HG03354 (cell line): ENCODE measurements at regions not wholly inside any gene's neighbourhood (a gene's known extent, or its start where the extent isn't known, plus 50 kb on each side); places are given as distances from the start of the nearest gene placed in this dataset.
A peak's percentile ranks its signal among the peaks of the same experiment; 100 is the strongest.
"Not testable (repeated sequence)": the region's sequence is repeated elsewhere in the genome, so short reads cannot be mapped to it uniquely, and the experiment has no call there.

Experiments
- ATAC-seq: cut with Tn5 transposase; IDR thresholded peaks from one replicate; pipeline ENCODE4 v1.9.1; 2021; ENCODE audit warnings: mild to moderate bottlenecking; ENCODE audit not compliant: unreplicated experiment, poor library complexity, severe bottlenecking

DNA sequence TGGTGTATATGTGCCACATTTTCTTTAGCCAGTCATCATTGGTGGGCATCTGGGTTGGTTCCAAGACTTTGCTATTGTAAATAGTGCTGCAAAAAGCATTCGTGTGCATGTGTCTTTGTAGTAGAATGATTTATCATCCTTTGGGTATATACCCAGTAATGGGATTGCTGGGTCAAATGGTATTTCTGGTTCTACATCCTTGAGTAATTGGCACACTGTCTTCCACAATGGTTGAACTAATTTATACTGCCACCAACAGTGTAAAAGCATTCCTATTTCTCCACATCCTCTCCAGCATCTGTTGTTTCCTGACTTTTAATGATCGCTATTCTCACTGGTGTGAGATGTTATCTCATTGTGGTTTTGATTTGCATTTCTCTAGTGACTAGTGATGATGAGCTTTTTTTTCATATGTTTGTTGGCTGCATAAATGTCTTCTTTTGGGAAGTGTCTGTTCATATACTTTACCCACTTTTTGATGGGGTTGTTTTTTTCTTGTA lies 264.6 kb upstream of the ETAA1 start:
- not testable (repeated sequence) for ATAC-seq

DNA sequence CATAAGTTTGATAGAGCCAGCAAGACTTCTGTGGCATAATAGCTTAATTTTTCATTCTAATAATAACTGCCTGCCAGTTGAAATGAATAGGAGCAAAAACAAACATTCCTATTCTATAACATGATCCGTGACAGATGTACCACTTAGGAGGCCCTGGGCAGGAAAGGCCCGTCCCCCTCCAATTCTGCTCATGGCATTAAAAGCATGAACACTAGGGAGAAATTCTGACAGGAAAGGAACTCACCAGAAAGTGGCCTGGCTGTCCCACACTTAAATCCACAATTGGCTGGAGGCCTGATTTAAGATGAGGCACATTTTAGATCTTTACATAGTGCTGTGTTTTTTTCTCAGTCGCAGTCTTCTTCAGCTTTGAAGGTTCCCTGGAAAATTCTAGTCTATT lies 261.9 kb upstream of the ETAA1 start:
- ATAC-seq: no peak

DNA sequence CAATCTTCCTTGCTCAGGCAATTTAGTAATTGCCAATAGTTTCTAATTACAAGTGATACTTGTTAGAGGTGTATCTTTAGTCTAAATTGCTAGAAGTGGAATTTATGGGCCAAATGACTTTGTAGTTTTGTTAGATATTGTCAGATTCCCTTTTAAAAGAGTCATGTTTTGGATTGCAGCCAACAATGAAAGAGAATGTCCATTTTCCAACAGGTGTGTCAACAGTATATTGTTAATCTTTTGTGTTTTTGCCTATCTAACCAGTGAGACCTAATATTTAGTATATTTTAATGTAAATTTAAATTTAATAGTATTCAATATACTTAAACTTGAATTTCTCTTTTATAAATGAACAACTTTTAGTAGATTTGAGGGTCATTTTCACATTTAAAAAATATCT lies 259.4 kb upstream of the ETAA1 start:
- no peak for ATAC-seq

DNA sequence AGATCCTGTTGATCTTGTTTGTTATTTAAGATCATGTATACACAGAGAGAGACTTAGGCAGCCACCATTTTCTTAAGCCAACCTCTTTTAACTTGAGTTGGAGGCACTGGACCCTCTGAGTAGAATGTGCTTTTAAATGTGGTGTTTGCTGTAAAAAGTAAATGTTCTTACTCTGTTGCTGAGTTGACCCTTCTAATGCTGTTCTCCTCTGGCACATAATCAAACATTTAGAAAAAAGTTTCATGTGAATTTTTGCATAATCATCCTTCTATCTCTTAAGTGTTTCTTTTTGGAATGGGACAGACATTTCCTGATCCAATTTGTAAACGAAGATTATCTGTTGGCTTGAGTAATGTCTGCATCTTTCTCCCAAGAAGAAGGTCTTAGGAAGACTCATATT lies 255.1 kb upstream of the ETAA1 start:
- no peak for ATAC-seq

DNA sequence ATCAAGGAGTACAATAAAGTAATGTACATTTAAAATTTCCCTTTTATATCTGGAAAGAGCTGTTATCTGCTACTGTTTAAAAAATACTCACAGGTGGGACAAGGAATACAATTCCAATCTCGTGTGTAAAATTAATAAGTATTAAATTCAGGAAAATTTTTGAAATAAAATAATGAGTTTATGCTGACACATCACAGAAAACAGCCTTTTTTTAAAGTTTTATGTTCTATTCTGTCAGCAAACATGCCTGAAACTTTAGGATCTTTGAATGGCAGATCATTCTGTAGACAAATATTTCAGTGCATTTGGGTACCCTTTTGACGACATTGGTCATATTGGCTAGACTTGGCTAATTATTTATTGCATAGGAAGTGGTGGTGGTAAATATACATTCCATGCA lies 254.4 kb upstream of the ETAA1 start:
- no peak for ATAC-seq

DNA sequence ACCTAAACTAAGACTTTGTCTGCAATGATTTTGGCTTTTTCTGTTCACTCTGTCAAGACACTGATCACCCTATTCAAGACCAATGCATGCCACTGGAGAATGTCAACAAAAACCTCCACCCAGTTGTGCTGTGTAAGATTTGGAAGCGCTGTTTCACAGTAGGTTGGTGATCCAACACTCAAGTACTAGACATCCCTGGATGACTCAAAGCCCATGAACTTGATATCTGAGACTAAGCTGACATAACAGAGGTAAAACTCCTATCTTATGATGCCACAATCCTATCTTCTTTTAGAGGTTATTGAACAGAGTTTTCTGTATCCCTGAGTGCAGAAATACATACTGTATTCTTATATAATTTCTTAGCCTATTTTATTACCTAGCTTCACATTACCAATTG lies 251.3 kb upstream of the ETAA1 start:
- ATAC-seq: no peak

DNA sequence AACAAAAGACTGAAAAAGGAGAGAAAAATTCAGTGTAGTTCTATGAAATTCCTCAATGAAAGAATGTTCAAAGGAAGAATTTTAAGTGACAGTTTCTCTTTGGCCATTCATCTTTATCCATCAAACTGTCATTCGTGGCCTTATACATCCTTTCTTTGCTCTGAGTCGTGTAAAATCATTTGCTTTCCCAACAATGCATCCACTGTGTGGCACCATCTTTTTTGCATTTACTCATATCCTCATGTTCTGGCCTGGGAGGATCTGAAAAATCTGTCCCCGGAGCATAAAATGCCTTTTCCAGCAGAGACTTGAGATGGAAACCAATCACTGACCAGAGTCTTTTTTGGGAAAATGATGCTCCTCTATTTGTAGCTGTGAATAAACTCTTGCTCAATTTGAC lies 240.3 kb upstream of the ETAA1 start:
- ATAC-seq: no peak

DNA sequence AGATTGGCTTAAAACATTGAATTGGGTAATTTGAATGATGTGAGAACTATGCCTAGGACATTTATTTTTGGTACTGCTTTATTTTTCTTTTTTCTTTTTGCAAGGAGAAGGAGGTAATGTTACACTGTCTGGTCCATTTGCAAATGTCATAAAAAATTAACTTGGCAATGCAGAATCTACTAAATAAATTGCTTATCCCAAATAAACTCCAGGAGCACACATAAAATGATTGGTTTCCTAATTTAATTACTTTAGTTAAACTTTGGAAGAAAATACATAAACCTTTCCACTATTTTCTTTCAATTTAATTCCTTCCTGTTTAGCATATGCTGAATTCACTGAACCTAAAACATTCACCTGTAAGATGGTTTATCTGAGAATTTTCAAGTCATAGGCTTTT lies 238.4 kb upstream of the ETAA1 start:
- no peak for ATAC-seq

DNA sequence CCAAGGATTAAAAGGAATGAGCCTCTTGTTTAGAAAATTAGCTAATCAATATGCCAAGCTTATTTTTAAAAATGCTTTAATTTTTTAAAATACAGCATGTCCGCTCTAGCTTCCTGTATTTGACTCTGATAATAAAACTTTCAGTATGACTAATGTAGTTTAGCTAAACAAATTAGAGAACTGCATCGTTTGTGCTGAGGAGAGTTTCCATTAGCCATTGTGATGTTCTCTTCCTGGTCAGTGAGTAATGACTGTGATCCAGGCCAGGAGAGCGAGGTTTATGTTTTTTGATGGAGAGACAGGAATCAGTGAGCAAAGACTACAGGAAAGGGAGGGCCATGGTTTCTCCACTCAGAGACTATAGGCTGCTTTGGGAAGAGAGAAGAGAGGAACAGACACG lies 237.2 kb upstream of the ETAA1 start:
- ATAC-seq: peak; percentile 44

DNA sequence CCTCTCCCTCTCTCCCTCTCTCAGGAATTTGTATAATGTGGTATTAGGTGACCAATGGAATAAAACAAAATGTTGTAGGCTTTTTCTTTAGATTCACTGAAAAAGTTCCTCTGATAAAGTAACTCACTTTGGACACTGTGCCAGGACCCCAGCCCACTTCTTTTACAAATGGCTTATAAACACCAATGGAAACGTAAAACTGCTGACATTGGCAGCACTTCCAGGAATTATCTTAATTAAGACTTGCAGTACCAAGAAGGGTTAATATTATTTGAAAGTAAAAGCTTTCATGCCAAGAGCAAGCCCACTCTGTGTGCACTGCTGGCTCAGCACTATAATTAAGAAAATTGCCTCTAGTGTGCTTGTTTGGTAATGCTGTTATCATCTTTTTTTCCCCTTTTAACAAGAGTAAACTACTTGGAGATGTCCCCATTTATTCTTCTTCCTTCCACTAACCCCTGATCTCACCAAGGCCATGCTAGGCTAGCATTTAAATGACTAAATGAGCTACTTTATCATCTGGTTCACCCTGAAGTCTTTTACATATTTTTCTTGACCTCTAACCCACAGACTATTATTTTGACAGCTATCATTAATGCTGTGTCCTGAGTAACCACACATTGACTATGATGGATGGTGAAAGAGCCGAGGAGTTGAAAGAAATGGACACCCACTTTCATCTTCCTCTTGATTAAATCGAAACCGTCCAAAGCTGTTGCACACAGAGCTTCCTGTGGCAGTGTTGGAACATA lies 232.2 kb upstream of the ETAA1 start:
- ATAC-seq: no peak

DNA sequence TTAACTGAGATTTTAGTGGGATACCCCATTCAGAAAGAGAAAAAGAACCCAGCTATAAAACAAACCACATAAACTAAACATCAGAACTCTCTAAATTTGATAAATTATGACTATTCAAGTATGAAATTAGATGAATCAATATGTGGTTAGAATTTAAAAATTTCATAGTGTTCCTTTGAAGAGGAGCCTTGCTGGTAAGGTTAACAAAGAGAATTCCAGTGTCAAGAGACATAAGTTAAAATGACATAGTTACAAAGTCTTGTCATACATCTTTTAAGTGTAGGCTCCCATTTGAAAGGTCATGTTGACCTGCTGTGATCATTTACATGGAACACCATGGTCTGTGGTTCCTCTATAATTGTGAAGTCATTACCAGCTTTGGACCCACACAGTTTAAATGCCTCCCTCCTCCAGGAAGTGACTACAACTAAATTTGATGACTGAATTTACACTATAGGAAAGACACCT lies 231.6 kb upstream of the ETAA1 start:
- ATAC-seq: no peak

DNA sequence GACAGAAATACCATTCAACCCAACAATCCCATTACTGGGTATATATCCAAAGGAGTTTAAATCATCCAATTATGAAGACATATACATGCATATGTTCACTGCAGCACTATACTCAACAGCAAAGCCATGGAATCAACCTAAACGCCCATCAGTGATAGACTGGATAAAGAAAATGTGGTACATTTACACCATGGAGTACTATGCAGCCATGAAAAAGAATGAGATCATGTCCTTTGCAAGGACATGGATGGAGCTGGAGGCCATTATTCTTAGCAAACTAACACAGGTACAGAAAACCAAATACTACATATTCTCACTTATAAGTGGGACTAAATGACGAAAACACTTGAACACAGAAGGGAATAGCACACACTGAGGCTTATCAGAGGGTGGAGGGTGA lies 230.6 kb upstream of the ETAA1 start:
- ATAC-seq: not testable (repeated sequence)

DNA sequence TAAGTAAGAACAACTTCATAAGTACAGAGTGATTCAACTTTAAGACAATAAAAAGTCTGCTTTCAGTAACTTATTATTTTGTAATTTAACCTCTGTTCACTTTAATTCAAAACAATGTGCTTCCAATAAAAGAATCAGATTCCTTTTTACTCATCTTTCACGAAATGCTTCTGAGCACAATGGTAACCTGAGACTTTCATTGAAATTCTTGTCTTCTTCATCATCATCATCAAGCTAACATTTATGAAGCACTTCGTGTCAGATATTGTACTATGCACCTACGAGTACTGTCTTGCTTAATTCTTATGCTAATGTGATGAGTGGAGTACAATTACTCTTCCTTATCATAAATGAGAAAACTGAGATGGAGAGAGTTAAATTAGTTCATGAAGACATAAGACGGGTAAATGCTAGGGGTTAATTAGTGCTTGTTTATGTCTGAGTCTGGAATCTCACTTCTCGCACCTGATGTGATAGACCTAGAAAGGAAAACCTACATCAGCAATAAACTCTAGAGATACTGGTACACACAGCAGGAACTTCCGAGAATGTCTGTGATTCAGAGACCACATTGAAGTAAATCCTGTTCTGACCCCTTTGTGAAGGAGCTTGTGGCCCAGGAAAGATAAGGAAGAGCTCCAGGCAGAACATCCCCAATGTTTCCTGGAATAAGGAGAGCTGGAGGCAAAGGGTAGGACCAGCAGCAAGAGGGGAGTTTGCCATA lies 227.6 kb upstream of the ETAA1 start:
- no peak for ATAC-seq

DNA sequence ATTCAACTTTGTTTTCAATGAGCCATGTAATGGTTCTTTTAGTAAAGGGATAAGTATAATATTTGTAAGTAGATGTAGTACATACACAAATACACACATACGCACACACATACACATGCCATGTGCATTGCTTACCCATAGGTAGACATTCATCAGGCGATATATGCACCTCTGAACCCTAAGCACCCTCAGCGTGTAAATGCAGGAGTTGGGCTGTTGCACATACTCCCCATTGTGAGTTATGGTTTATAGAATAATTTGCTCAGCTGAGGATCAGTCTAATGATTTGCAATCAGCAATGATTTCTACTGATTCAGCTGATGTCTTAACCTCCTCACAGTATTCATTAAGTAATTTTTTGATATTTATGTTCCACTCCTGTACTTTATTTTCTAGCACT lies 217.6 kb upstream of the ETAA1 start:
- ATAC-seq: no peak

DNA sequence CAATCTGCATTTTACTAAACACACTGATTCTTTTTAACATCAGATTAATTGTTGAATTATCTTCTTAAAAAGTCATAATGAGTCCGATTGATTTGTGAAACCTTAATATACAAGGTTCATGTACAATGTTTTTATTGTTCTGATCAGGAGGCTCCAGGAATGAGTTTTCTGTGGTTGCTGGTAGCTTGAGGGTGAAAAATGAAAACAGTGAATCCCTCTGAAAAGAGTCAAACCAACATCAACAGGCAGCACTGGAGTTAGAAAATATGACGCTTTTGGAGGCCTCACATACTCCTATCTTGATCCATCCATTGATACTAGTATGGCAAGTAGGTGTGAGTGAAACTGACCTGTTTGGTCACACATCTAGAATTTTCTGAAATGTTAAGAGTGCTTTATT lies 216.3 kb upstream of the ETAA1 start:
- ATAC-seq: no peak

DNA sequence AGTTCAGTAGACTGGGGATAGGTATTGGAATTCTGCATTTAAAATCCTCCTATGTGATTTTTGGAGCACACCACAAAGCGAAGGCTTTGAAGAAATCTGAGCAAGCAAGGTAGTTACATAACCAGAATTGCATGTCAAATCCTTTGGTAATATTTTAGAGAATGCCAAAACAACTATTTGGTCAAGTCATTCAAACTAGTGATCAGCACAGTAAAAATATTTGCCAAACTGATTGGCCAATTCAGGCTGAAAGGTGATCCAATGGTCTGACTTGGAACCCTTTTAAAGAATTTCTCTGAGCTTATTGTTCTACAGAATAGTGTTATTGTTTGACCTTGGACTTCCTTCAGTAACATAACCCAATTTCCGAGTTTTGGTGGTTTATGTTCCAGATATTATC lies 214.2 kb upstream of the ETAA1 start:
- ATAC-seq: no peak

DNA sequence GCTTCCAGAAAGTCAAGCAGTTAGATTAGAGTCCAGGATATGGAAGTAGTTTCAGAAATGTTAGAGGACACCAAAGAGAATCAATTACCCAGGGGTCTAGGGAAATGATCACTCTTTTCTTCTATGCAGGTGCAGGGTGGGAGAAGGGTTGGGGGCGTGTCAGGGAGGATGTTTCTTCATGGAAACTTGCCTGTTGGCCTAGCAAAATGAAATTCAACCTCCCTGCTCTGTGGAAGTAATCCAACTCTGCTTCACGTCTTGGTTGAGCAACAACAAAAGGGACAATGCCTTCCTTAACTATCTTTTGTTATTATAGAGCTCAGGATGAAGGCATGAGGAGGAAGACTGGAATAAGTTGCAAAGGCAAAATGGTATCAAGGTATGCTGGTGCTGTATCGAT lies 210.8 kb upstream of the ETAA1 start:
- ATAC-seq: no peak

DNA sequence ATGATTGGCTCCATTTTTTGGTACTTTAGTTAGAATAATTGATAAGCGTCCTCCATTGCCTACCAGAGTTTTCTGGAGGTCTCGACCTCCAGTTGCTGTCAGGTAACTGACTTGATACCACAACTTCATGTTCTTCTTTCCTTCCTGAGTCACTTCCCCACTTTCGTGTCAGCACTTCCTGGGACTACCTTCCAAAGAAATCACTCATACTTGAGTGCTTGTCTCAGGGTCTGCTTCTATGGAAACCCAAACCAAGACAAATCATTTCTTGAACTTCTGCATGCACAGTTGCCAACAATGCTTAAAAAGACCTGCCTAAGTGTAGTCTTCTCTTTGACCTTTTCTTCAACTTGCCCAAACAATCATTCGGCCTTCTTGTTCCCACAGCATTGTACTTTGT lies 210.3 kb upstream of the ETAA1 start:
- no peak for ATAC-seq

DNA sequence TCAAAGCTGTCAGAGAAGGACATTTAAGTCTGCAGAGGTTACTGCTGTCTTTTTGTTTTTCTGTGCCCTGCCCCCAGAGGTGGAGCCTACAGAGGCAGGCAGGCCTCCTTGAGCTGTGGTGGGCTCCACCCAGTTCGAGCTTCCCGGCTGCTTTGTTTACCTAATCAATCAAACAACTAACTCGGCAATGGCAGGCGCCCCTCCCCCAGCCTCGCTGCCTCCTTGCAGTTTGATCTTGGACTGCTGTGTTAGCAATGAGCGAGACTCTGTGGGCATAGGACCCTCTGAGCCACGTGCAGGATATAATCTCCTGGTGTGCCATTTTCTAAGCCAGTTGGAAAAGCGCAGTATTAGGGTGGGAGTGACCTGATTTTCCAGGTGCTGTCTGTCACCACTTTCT lies 201.8 kb upstream of the ETAA1 start:
- ATAC-seq: not testable (repeated sequence)

DNA sequence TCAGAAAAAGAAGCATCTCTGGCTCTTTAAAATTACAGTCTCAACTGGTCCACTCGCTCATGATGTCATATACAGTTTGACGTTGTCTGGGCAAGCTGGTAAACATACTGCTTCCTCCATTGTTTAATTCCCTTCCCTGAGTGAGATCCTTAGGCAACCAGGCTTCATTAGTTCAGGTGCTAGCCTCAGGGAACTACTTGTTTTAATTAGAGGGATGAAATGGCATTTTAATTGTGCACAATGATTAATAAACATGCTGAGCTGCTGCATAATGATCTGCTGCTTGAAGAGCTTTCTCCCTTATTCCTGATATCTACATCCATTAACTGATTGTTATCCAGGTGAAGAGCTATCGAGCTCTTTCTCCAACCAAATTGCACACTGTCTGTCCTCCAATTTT lies 195.6 kb upstream of the ETAA1 start:
- no peak for ATAC-seq

DNA sequence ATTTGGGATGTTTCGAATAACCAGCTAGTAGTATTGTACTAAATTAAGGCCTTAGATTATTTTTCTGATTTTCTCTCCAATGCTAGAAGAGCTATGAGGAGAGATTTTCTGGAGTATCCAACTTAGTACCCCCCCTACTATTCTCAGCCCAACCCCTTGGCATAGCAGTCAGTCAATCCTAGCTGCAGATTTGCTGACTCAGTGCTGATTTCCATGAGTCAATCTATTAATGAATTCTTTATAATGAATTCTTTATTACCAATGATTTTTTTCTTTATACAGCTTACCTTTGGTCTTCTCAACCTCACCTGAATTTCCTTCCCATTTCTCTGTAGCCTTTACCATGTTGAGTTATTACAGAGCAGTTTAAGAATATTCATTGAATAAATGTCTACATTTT lies 192.8 kb upstream of the ETAA1 start:
- no peak for ATAC-seq
